GM11168 (cell line): ENCODE measurements at regions not wholly inside any gene's neighbourhood (a gene's known extent, or its start where the extent isn't known, plus 50 kb on each side); places are given as distances from the start of the nearest gene placed in this dataset.

Experiments used
- in situ Hi-C: fragments of 300-500 bp; cut with MboI; formaldehyde crosslinking; loops from one replicate; pipeline ENCODE4 v1.12.0; 2022; ENCODE audit warnings: low sequenced_read_pairs; ENCODE audit not compliant: unreplicated experiment

DNA sequence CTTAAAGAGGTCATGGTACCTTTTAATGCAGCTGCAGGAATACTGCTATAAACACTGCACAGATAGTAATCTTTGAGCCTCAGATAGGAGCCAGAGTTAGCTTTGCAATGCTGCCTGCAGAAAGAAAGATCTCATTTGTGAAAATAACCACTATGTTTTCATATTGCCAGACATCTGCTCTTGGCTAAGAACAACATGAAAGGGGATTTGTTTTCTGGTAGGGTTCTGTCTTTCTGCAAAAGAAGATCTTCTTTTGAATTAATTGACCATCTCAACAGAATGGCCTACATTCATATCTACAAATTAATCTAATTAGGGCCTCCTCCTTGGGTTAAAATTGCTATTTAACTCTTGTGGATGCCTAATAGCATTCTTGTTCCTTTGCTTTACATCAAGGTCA, 177.6 kb upstream of the DPYD start:
- in situ Hi-C loops = no loop called here

DNA sequence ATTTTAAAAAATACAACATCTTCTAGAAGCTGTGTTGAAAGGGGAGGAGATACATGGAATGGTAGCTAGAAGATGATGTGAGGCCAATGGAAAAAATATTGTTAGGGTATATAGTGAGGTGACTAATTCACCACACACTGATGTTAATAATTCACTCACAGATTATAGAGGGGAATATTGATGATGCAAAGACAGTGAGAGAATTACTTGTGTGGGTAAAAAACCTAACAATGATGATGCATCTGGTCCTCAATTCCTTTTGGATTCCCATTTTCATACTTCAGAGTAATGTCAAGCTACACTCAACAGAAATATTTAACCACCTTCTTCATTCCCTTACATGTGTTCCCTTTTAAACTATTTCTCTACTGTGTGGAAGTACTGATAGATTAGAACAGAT, 169.5 kb upstream of the DPYD start:
- in situ Hi-C loops = no loop called here

DNA sequence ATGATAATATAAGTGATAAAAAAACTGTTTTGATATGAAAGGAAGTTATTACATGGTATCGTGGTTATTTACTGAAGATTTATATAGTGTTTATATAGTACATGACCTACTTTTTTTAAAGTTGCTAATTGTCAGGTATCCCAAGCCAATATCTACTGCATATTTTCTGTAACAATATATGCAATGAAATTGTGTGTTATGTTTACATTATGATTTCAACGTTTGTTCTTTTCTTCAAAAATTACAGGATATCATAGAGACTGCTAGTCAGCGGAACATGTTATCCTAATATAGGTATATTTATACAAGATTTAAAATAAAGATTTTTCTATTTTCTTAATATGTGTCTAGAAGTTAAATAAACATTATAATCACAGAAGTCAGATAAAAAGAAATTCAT, 167.5 kb upstream of the DPYD start:
- in situ Hi-C loops = no loop called here

DNA sequence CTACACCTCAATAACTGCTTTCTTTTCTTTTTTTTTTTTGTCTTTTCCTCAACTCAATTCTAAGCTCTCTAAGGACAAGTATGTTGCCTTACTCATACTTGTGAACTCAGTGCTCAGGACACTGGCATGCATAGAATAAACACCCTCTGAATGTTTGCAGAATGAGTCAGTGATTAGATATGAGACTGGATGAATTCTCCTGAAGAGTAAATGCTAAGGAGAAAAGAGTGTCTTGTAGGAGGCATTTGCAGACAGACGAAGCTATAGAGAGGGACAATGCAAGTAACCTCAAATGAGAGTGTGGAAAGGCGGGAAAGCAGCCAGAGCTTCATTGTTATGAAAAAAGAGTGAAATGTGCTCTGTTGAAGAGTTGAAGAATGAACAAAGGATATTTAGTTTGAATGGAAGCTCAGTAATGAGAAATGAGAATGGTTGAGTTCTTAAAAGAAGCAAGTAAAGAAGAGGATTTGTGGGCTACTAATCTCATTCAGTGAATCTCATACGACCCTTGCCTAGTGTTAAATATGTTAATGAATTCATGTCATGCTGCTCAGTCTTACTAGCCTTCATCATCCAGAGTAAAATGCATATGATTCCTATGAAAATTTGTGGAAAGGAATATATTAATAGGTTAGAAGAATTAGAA, 166.1 kb upstream of the DPYD start:
- in situ Hi-C loops = no loop called here

DNA sequence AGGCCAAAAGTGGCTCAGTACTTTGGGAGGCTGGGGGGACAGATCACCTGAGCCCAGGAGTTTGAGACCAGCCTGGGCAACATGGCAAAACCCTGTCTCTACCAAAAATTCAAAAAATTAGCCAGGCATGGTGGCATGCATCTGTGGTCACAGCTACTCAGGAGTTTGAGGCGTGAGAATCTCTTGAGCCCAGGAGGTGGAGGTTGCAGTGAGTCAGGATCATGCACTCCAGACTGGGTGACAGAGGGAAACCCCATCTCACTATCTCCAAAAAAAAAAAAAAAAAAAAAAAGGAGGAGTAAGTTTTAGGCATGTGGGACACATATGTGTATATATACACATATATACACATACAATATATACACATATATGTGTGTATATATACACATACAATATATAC, 165.3 kb upstream of the DPYD start:
- in situ Hi-C loops = no loop called here

DNA sequence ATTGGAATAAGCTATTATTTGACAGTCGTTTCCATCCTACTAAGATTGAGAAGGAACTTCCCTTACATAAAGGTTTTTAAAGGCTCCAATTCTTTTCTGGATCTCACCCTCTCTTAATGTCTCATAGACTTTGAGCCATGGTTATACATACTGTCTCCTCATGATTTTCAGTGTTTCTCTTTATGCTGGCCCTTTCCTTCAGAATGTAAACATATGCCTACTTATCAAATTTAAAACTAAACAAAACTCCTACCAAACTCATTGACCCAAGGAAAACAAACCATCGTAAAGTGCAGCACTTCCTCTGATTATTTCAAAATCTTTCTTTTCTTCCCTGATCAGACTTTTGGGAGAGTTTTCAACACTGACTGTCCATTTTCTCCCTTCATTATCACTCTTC, 163.4 kb upstream of the DPYD start:
- in situ Hi-C loops = no loop called here

DNA sequence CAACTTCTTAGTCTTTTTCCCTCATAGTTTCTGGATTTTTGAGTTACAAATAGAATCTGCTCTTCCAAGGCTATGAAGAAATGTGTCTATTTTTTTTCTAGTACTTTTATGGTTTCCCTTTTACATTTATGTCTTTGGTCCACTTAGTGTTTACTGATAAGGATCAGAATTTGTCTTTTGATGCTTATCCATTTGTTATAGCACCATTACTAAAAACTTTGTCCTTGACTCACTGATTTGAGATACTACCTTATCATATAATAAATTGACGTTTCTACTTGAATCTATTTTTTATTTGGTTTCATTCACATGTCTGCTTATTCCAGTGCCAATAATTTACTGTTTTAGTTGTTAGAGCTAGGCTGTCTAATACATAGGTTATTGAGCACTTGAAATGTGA, 161.1 kb upstream of the DPYD start:
- in situ Hi-C loops = no loop called here

DNA sequence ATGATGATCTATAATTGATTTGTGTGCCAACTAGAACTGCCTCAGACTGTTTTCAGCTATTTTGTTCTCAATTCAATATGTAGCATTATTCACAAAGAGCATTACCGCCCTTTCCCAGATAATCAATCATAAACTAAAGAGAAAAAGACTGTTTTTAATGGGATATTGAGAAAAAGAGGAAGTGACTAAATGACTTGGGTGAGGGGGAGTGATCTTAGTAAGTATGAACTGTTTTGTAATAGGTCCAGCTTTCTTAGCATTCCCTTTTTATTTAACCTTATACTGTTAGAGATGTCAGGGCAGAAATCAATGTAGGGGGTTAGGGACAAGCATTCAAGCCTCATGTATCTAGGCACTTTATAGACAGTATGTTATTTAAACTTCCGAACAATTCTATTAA, 157.8 kb upstream of the DPYD start:
- in situ Hi-C loops = no loop called here

DNA sequence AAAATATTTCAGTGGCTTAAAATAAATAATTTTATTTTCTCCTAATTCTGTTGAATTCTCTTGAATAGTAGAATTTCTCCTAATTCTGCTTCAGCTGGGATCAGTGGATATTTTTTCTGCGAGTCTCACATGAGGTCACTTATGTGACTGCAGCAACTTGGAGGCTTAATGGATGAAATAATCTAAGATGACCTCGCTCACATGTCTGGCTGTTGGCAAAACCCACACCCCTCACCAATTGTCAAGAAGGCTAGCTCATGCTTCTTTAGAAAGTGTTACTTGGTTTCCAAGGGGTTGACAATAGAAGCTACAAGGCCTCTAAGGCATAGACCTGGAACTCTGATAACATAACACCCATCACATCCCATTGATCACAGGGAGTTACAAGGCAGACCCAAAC, 156.9 kb upstream of the DPYD start:
- in situ Hi-C loops = no loop called here

DNA sequence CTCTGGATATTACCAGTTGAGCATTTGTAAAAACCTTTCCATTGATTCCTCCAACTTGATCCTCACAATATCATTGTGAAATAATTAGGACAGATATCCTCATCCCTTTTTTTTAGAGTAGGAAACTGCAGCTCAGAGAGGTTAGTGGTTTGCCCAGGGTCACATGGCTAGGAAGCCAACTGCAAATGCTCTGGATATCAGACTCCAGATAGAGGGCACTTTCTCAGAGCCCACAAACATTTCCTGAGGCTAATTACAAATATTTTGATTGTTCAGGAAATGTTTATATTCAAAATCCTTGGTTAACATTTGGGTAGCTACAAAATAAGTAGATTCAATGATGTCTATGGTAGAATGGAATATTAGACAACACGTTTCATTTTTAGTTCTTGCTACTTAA, 154.8 kb upstream of the DPYD start:
- in situ Hi-C loops = no loop called here

DNA sequence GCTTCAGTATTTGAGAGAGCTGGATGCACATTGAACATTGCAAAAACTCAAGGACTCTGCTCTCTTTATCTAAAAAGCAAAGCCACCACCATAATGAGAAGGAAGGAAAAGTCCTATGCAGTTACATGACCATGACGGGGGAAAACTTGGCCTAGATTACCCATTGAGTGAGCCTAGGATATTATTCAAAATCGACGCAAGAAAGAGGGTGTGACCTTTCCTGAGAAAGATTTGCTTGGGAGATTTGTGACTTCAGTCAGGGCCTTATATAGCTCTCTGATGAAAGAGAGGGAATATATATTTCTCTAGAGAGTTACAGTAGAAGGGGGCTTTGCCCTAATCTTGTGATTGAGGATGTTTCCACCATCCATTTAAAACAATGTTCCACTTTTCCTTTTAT, 153.0 kb upstream of the DPYD start:
- in situ Hi-C loops = loop anchor here (25.0 kb wide), 1 partner anchor 1087 kb away; no protein-coding TSS in a partner anchor

DNA sequence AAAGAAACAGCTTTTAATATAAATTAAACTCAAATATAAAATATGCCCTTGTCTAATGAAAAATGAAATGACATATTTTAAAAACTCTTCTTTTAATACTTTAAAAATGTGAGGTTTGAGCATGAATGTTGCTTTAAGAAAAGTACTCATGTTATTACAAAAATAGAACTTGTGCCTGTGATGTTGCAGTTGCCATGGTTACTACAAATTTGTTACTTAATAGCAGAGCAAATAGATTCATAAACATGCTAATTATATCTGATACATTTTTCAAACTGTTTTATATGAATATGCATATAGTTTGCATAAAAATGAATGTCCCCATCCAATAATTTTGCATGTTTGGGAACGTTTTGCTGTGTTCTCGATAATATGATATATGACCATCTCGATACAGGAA, 152.3 kb upstream of the DPYD start:
- in situ Hi-C loops = loop anchor here (25.0 kb wide), 1 partner anchor 1086 kb away; no protein-coding TSS in a partner anchor

DNA sequence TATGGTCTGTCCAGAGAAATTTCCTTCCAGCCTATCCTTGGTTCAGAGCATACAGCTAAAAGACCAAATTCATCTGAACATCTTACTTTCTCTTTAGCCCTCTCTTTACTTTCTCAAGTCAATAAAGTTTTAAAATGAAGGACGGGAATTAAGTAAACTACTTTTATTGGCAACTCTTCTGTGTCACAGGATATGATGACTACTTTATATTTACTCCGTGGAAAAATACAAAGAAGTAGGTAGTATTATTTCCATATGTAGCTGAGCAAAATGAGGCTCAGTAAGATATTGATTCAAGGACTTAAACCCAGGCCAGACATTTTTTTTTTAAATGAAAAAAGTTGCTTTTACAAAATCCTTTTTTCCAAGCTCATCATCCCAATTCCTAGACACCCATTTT, 151.2 kb upstream of the DPYD start:
- in situ Hi-C loops = loop anchor here (25.0 kb wide), 1 partner anchor 1085 kb away; no protein-coding TSS in a partner anchor

DNA sequence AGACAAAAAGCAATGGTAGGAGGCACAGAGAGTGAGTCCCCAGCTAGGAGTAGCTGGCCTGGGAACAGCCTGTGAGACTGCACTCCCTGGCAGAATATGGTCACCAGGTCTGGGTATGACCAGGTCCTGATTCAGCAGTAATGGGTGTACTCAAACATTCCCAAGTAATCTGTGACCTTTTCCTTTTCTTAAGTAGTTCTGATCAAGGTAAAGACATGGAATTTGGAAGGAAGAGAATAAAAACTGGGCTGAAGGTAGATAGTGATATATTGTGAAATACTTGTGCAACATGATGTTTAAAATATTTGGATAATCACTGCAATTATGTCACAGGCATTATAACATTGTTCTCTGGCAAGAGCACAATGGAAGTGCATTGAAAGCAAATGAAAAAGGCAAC, 147.2 kb upstream of the DPYD start:
- in situ Hi-C loops = loop anchor here (25.0 kb wide), 1 partner anchor 1081 kb away; no protein-coding TSS in a partner anchor

DNA sequence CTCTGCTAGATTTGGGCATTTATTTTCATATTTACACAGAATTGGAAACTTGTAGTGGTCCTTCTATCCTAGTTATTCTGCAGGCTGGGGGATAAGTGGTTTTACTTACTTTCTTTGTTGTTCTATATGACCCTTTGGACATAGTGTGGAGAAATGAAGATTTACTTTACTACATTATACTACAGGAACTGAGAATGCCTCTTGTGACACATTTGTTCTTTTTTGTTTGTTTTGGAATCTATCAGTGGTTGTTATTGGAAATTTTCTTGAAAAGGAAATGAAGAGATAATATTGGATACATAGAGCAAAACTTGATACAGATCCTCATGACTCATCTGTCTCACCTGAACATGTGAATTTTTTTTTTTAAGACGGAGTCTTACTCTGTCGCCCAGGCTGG, 146.1 kb upstream of the DPYD start:
- in situ Hi-C loops = loop anchor here (25.0 kb wide), 1 partner anchor 1080 kb away; no protein-coding TSS in a partner anchor

DNA sequence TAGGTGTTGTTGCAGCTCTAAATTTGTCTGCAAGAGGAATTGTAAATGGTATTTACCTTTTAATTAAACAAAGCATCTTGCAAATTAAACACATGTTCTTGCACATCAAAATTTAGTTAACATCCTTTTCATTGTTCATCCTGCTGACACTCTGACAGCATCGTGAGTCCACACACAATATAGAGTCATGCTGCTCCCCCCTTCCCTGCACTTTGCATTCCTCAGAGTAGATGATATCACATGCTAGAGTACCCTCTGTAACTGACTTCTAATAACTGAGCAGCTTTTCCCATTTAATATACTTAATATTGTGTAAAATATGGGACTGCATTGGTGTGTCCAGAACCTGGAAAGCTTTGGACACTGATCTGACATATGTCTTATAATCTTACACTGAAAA, 138.8 kb upstream of the DPYD start:
- in situ Hi-C loops = loop anchor here (25.0 kb wide), 1 partner anchor 1072 kb away; no protein-coding TSS in a partner anchor

DNA sequence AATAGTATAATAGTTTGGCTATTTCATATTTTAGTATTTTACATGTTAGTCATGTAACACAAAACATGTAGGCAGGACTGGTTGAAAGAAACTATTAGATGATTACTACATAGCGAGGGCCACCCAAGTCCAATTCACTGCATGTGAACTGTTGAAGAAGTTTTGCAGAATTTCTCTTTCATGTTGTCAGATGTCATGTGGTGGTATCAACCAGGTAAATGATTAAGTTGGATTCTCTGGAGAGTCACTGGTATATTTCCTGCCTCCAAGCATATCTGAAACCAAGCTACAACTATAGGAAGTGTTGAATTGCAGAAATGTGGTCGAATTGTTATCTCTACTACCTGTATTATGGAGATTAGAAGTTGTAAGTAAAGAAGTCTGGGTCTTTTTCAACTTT, 137.8 kb upstream of the DPYD start:
- in situ Hi-C loops = loop anchor here (25.0 kb wide), 1 partner anchor 1071 kb away; no protein-coding TSS in a partner anchor

DNA sequence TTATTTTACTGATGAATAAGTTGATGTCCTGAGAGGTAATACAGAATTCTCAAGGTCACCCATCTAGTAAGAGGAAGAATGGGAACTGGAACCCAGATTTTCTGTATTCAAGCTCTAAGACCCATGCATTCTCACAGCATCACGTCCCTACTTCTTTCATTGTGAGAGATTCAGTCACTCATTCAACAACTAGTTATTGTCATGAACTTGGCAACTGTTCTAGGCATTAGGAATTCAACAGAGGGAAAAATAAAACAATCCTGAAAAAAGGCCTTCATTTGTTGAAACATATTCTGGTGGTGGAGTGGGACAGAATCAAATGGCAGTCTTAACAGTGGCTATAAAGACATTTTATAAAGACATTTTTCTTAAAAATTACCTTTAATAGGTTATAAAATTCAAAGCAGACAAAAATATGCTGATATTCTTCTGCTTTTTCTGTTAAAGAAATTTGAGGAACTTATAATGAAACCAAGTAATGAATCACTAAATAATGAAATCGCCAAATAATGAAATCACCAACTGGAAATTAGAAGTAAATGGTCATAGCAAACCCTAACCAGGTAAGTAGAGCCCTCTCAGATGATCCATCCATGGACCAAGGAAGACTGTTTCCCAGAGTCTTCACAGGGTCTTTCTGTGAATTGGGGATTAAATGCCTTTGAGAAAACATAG, 136.5 kb upstream of the DPYD start:
- in situ Hi-C loops = loop anchor here (25.0 kb wide), 1 partner anchor 1070 kb away; no protein-coding TSS in a partner anchor

DNA sequence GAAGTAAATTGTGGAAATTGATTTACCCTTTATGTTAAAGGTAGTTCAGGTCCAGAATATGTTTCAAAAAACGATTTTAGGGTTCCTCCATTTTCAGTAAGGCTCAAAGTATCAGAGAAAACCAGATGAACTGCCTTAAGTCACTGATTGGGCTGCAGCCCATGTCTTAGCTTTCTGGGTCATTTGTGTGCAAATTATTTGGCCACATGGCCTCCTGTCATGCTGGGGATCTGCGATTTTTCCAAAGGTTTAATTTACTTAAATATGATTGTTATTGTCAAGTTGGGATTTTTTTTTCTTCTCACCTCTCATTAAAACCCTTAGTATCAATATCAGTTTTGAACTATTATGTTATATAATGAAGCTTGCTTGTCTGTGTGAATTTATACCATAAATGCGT, 135.9 kb upstream of the DPYD start:
- in situ Hi-C loops = loop anchor here (25.0 kb wide), 1 partner anchor 1069 kb away; no protein-coding TSS in a partner anchor

DNA sequence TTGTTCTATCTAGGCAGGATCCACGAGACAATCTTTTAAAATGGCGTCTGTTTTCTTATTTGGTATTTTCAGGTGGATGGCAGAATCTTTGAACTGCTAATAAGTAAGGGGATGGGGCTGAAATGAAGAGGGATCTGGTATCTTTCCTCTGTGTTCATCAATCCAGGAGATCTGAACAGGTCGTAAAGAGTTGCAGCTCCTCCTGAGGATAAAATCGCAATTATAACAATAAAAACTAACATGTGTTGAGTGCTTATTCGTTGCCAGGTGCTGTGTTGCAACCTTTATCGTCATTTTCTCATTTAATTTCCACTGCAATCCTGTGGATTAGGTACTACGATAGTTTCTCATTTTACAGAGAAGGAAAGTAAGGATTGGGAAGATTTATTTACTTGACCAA, 134.6 kb upstream of the DPYD start:
- in situ Hi-C loops = loop anchor here (25.0 kb wide), 1 partner anchor 1068 kb away; no protein-coding TSS in a partner anchor

DNA sequence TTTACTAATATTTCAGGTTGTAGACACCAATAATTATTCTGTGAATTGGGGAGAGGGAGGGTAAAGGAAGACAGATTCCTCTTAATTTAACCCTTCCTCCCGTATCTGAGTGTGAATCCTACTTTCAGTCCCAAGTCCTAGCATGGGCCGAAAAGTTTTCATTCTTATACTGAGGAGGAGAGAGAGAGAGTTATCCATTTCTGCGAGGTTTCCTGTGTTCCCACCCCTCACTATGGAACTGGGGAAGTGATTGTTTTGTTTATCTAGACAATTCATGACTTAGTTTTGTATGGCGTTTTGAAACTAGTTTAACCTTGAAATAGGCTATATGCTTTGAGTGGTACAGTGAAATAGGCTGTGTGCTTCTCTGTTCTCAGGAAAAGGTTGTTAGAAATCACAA, 134.0 kb upstream of the DPYD start:
- in situ Hi-C loops = loop anchor here (25.0 kb wide), 1 partner anchor 1067 kb away; no protein-coding TSS in a partner anchor

DNA sequence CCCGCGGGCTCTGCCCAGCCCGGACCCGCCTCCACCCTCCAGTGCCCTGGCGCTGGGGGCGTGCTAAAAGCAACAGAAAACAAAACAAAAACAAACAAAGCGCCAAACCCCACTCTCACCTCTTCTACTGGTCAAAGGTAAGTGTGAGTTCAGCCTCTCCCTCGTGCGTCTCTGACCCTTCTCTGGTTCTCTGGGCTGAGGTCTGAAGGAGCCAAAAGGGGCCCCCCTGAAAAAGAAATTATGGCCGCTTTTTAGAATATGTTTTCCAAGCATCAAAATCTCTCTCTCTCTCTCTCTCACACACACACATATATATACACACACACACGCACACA, 133.5 kb upstream of the DPYD start:
- in situ Hi-C loops = loop anchor here (25.0 kb wide), 1 partner anchor 1067 kb away; no protein-coding TSS in a partner anchor
